RPMI7951 (cell line): ENCODE measurements at regions not wholly inside any gene's neighbourhood (a gene's known extent, or its start where the extent isn't known, plus 50 kb on each side); places are given as distances from the start of the nearest gene placed in this dataset.
"Not testable (repeated sequence)": the region's sequence is repeated elsewhere in the genome, so short reads cannot be mapped to it uniquely, and the experiment has no call there.

Source experiments
- DNase-seq: peaks from one replicate; pipeline ENCODE4 v3.0.0-alpha.2; 2012; ENCODE audit warnings: low read depth

DNA sequence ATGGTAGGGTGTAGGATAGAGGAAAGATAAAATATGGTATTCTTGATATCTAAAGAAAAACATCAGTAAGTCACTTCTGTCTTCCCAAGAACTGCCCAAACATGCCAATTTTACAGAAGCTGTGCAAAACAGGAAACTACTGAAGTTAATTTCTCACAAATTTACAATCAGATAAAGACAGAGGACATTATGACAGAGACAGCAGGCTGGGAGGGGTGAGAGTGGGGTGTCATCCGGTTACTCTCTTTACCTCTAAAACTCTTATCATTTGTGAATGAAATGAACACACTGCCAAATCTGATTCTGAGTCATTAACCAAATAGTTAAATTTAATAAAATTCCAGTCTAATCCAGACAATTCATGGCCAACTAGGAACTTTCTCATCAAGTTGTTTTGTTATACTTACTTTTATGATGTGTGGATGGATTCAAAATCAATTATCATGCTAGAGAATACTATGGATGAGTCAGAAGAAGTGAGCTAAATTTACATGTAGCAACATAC is 323.2 kb upstream of the MEX3C start:
- no peak for DNase-seq

DNA sequence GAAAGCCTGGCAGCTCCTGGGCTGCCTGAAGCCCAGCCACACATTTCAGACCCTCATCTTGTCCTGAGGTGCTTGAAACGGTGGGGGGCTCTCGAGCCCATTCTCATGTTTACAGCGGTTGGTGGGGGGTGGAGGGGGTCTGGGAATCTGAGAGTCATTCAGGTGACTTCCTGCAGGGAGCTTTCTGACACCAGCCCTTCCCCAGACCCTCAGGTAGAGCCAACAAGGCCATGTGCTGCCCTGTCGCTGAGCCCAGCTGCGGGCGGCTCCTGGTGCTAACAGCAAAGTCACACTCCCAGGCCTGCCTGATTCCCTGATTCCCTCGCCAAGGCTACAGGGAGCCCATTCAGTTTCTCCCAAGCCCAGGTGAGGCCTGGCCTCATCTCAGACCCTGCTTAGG is 324.9 kb upstream of the MEX3C start:
- no peak for DNase-seq

- DNase-seq: no peak
Observed at GRCh38 chr18:51522821-51523220, 325.3 kb upstream of the MEX3C start.

DNA sequence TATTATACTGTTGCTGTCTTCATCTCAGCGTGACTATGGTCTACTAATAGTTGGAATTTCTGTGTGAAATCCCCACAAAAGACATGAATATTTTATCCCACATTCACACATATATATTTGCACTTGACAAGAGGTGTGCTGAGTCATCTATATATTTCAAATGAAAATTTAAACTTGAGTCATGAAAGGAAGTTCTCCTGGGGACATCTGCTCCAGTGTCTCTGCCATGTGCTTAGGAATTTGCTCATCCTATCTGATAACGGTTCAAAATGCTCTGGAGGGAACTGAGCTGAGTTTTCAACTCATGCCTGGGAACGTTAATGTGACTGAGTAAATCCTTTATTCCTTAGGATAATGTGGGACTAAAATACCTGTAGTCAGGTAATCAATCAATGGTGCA is 326.2 kb upstream of the MEX3C start:
- no peak for DNase-seq

DNA sequence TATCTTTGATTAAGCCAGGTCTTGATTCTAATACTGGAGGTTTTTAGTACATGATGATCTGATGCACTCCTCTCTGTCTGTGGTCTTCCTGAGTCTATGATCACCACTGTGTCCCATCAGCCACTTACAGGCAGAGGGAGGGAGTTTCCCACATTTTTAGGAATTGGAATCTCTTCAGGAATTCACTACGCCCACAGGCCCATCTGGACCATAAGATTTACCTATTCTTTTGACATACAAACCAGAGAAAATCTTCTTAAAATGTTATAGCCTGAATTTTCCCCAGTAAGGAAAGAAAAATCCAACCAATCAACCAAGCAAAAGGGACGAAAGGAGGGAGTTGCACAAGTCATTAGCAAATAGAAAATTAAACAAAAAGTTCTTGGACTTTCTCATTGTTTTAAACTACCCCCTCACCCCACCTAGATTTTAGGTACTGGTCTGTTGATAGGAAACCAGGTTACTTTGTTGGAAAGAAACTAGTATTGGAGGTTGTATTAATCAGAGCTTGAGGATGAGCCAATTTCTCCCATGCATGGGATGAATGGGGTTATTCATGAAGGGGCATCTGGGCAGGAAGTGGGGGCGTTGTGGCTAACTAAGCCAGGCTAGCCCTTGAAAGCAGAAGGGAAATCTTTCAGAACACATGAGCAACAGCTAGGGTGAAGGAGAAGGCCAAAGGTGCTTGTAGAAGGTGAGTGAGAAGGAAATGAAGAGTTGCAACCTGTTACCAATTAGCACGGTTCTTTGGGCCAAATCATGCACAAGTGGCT is 328.2 kb upstream of the MEX3C start:
- DNase-seq: peak; percentile 16

DNA sequence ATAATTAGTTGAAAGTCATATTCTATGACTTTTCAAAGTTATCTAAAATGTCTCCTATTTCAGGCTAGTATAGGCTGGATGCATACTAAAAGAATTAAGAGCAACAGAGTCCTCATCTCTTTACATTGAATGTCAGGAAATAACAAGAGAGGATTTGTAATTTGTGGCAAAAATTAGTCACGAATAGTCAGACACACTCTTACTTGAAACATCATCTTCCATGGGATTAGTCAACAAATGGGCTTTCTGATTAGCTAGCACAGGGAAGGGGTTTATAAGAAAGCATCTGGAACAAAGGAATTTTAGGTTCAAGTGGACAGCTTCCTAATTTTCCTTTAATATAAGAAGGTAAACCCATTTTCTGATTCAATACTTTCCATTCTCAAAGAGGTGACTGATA is 330.3 kb upstream of the MEX3C start:
- DNase-seq: no peak

DNA sequence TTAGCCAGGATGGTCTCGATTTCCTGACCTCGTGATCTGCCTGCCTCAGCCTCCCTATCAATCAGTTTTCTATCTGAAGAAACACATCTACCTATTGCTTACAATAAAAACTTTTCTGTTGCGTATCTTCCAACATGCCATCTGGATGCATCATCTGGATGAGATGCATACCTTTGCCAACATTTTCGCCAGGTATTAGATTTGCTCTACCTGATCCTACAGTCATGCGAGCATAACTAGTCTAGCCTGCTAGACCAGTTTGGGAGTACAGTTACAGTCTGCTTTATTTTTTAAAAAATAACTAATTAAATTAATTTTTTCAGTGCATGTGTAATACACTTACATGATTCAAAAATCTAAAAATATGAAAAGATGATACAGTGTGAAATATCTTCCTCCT is 334.0 kb upstream of the MEX3C start:
- DNase-seq: no peak

DNA sequence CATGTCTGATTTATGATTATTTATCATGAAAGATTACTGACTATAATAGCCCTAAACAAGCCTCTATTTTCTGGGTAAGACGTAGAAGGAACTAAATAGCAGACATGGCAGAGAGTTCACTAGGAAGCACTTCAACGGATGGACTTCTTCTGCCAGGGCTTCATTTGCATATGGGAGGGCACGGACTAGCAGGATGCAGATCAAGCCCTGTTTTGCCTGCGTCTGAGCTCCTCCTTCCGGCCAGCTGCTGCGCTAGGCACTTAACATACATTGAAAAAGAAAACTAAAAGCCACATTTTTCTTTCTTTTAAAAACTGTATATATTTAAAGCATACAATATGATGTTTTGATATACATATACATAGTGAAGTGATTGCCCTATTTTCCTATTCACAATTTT is 340.0 kb upstream of the MEX3C start:
- DNase-seq: peak; percentile 5

GRCh38 chr18:51540562-51540961 is 343.1 kb upstream of the MEX3C start:
- DNase-seq: no peak

DNA sequence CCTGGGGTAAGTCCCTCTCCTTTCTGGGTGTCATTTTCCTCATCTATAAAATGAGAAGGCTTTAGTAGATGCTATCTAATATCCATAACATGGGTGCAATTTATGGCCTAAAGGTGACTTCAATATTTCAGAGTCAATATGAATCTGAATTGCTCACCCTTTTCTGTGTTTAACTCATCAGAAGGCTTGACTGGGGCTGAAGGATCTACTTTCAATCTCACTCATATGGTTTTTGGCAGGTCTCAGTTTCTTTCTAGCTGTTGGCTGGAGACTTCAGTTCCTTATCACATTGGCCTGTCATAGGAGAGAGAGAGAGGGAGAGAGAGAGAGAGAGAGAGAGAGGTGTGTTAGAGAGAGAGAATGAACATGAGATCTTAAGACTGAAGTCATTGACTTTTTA is 343.7 kb upstream of the MEX3C start:
- no peak for DNase-seq

- no peak for DNase-seq
Observed at GRCh38 chr18:51543658-51544155, 346.2 kb upstream of the MEX3C start.

DNA sequence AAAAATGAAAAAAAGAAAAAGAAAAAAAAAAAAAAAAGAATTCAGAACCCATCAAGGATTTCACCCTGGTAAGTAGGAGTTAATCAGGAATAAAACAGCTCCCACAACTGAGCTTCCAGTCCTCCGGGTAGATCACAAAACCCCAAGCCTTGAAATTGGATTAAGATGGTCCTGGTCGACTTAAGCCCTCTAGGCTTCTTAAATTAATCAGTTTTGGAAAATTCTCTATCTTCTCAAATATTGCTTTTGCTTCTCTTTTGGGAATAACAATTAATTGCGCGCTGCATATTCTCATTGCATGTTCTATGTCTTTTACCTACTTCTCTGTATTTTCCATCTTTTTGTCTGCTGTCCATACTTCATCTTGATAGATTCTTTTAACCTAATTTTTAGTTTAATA is 348.0 kb upstream of the MEX3C start:
- no peak for DNase-seq

GRCh38 chr18:51559198-51559901 is 361.9 kb upstream of the MEX3C start:
- no peak for DNase-seq

DNA sequence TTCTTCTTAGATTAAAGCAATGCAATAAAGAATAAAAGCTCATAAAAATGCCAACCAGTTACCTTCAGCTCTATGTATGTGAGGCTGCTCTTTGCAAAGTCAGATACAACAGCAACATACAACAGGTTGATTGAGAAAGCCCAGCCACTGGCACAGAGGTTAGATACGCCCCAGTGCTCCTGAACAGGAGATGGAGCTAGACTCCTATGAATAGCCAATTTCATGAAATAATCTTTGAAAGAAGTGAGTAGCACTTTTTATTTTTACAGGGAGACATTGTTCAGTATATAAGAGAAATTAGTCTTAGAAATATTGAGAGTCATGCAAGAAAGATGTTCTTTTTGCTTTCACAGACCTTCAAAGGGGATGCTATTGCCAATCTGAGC is 362.4 kb upstream of the MEX3C start:
- DNase-seq: no peak

DNA sequence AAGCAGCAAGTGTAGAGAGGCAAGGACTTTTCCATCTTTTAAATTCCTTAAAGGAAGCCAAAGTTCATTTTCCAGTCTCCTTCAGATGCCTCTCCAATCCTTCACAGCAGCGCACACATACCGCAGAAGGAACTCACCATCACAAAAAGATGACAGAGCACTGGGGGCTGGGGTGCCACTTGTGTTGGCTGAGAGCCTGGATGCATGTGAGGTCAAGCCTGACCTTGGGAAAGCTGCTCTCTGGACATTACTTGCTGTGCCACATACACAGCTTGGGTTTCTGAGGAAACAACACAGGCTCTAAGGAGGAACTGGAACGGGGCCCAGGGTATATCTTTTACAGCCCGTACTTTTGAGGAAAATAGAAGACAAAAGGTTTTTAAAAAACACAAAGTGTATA is 364.3 kb upstream of the MEX3C start:
- DNase-seq: no peak

DNA sequence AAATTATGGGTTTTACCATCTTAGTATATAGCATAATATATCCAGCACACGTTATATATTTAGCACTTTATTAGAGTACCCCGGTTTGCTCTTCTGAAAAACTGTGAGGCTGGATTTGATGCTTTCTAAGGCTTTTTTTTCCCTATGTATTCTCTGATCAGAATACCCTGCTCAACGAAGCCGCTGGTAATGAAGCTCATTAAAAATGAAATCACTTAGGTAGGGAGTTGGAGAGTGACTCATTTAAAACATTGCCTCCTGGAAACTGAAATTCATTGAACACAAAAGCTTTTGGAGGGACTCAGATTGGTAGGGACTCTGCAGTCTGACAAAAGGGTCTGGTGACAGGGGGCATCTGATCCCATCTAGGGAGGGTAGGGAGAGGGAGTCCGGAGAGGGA is 365.4 kb upstream of the MEX3C start:
- DNase-seq: no peak

DNA sequence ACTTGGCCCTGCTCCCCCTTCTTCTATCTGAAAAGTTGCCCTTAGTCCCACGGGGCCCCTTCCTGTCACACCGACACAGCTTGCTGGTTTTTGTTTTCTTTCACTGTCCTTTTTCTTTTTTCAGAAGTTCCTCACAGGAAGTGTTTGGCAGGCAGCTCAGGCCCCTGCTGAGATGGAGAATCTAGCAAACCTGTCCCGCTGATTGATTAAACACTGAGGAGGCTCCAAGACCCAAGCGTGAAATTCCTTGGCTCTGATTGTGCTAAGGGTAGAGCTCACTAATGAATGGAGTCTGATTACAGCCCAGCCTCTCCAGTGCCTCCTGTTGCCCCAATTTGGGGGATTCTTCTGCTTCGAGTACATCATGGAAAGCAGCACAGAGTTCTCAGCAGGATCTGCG is 365.9 kb upstream of the MEX3C start:
- DNase-seq: no peak

GRCh38 chr18:51568151-51568550 is 370.7 kb upstream of the MEX3C start:
- no peak for DNase-seq

DNA sequence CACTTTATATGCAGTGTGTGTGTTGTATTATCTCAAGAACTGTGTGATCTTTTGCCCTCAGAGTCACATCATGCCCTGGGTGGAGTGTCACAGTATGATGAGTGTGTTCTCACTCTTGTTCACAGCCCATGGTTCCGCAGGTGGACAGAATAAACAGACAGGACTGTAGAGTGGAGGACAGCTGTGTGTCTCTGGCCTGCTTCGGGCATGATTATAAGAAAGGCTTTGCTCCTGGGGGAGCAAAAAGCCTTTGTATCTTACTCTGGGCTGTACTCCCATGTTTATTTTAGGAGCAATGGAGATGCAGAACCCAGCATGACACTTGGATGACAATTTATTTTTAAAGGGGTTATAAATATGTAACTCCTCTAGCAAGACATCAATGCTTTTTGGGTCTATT is 371.7 kb upstream of the MEX3C start:
- DNase-seq: no peak

DNA sequence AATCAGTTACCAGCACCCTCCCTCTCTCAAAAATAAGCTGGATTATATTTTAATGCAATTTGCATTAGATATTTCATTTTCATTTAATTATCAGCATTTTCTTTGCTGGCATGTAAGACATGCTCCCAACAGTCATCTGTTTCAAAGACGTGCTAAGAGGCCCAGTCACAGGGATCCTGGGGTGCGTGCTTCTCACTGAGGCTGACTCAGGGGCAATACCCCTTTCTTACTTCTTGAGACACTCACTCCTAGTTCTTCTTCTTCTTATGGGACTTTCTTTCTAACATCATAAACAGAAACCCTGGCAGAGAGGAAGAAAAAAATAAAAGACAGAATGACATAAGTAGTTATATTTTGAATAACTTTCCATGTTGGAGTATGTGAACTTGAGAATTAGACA is 372.1 kb upstream of the MEX3C start:
- no peak for DNase-seq

DNA sequence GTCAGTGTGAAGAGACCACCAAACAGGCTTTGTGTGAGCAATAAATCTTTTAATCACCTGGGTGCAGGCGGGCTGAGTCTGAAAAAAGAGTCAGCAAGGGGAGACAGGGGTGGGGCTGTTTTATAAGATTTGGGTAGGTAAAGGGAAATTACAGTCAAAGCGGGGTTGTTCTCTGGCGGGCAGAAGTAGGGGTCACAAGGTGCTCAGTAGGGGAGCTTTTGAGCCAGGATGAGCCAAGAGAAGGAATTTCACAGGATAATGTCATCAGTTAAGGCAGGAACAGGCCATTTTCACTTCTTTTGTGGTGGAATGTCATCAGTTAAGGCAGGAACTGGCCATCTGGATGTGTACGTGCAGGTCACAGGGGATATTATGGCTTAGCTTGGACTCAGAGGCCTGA is 372.6 kb upstream of the MEX3C start:
- DNase-seq: not testable (repeated sequence)

GRCh38 chr18:51573886-51574285 is 376.4 kb upstream of the MEX3C start:
- not testable (repeated sequence) for DNase-seq

- no peak for DNase-seq
Observed at GRCh38 chr18:51575171-51575570, 377.7 kb upstream of the MEX3C start.
